Rectal smooth muscle tissue (tissue), 1 donor: ENCODE measurements at regions not wholly inside any gene's neighbourhood (a gene's known extent, or its start where the extent isn't known, plus 50 kb on each side); places are given as distances from the start of the nearest gene placed in this dataset.
"Not testable (repeated sequence)": the region's sequence is repeated elsewhere in the genome, so short reads cannot be mapped to it uniquely, and the experiment has no call there.

ENCODE experiments used
- H3K27ac ChIP-seq: one replicate; pipeline ENCODE4 v1.7.0; 2013; ENCODE audit warnings: low read depth, low read length, inconsistent platforms
- H3K27me3 ChIP-seq: one replicate; pipeline ENCODE4 v1.7.0; 2013; ENCODE audit warnings: low read length; ENCODE audit not compliant: control insufficient read depth, insufficient read depth
- H3K36me3 ChIP-seq: one replicate; pipeline ENCODE4 v1.7.0; 2013; ENCODE audit warnings: low read length; ENCODE audit not compliant: control insufficient read depth, insufficient read depth
- H3K4me1 ChIP-seq: one replicate; pipeline ENCODE4 v1.7.0; 2013; ENCODE audit warnings: low read length; ENCODE audit not compliant: control insufficient read depth, insufficient read depth
- H3K4me3 ChIP-seq: one replicate; pipeline ENCODE4 v1.7.0; 2013; ENCODE audit warnings: low read length
- H3K9ac ChIP-seq: one replicate; pipeline ENCODE4 v1.7.0; 2013; ENCODE audit warnings: low read length

- no peak overlapping the region for H3K27ac ChIP-seq
- no peaks in the 10 kb centered on the region for H3K27me3 ChIP-seq
- no peaks in the 10 kb centered on the region for H3K36me3 ChIP-seq
Observed at GRCh38 chr14:106347890-106348755, 821.7 kb downstream of the TMEM121 start.

GRCh38 chr14:106348873-106349540 lies 822.6 kb downstream of the TMEM121 start:
- not testable (repeated sequence) for H3K4me3 ChIP-seq, H3K4me1 ChIP-seq, H3K27me3 ChIP-seq, H3K27ac ChIP-seq, H3K9ac ChIP-seq, H3K36me3 ChIP-seq

More at GRCh38 chr14:106347890-106348755, 821.7 kb downstream of the TMEM121 start:
- no peak overlapping the region for H3K4me3 ChIP-seq
- H3K9ac ChIP-seq: no peak overlapping the region
- no peaks in the 10 kb centered on the region for H3K4me1 ChIP-seq

GRCh38 chr14:106349678-106350457 lies 823.5 kb downstream of the TMEM121 start:
- H3K4me3 ChIP-seq, H3K36me3 ChIP-seq, H3K27me3 ChIP-seq, H3K4me1 ChIP-seq, H3K27ac ChIP-seq, H3K9ac ChIP-seq: not testable (repeated sequence)

GRCh38 chr14:106355007-106355791 lies 828.8 kb downstream of the TMEM121 start:
- not testable (repeated sequence) for H3K27me3 ChIP-seq, H3K4me1 ChIP-seq, H3K36me3 ChIP-seq, H3K9ac ChIP-seq, H3K27ac ChIP-seq, H3K4me3 ChIP-seq

- H3K4me1 ChIP-seq, H3K27me3 ChIP-seq, H3K4me3 ChIP-seq, H3K27ac ChIP-seq, H3K9ac ChIP-seq, H3K36me3 ChIP-seq: not testable (repeated sequence)
Observed at GRCh38 chr14:106355881-106356642, 829.7 kb downstream of the TMEM121 start.

- not testable (repeated sequence) for H3K27me3 ChIP-seq, H3K9ac ChIP-seq, H3K36me3 ChIP-seq, H3K4me3 ChIP-seq, H3K4me1 ChIP-seq, H3K27ac ChIP-seq
Observed at GRCh38 chr14:106356643-106356930, 830.2 kb downstream of the TMEM121 start.

- H3K4me3 ChIP-seq, H3K27ac ChIP-seq, H3K27me3 ChIP-seq, H3K36me3 ChIP-seq, H3K4me1 ChIP-seq, H3K9ac ChIP-seq: not testable (repeated sequence)
Observed at GRCh38 chr14:106359157-106359887, 832.9 kb downstream of the TMEM121 start.

GRCh38 chr14:106365371-106365770 lies 839.0 kb downstream of the TMEM121 start:
- H3K36me3 ChIP-seq, H3K9ac ChIP-seq, H3K4me1 ChIP-seq, H3K27me3 ChIP-seq, H3K27ac ChIP-seq, H3K4me3 ChIP-seq: not testable (repeated sequence)

GRCh38 chr14:106365894-106366293 lies 839.5 kb downstream of the TMEM121 start:
- not testable (repeated sequence) for H3K4me1 ChIP-seq, H3K4me3 ChIP-seq, H3K9ac ChIP-seq, H3K27me3 ChIP-seq, H3K27ac ChIP-seq, H3K36me3 ChIP-seq

- not testable (repeated sequence) for H3K9ac ChIP-seq
Observed at GRCh38 chr14:106366971-106367370, 840.6 kb downstream of the TMEM121 start.

GRCh38 chr14:106369456-106369855 lies 843.1 kb downstream of the TMEM121 start:
- not testable (repeated sequence) for H3K36me3 ChIP-seq, H3K27me3 ChIP-seq, H3K27ac ChIP-seq, H3K4me3 ChIP-seq, H3K9ac ChIP-seq, H3K4me1 ChIP-seq

More at GRCh38 chr14:106366971-106367370, 840.6 kb downstream of the TMEM121 start:
- H3K4me3 ChIP-seq, H3K27ac ChIP-seq, H3K4me1 ChIP-seq, H3K36me3 ChIP-seq, H3K27me3 ChIP-seq: not testable (repeated sequence)
